Endodermal cell (in vitro differentiated cells): ENCODE measurements at regions not wholly inside any gene's neighbourhood (a gene's known extent, or its start where the extent isn't known, plus 50 kb on each side); places are given as distances from the start of the nearest gene placed in this dataset.

Source experiments
- DNase-seq: peaks from one replicate; pipeline ENCODE4 v3.0.0-alpha.2; 2017
- H3K27ac ChIP-seq: 2 replicates; pipeline ENCODE4 v1.5.1; 2013; ENCODE audit warnings: mild to moderate bottlenecking, low read depth, low read length, moderate library complexity
- H3K27me3 ChIP-seq: 2 replicates; pipeline ENCODE4 v1.6.1; 2013; ENCODE audit warnings: mild to moderate bottlenecking, low read length, moderate library complexity; ENCODE audit not compliant: insufficient read depth, control insufficient read depth, poor library complexity, severe bottlenecking
- H3K36me3 ChIP-seq: 2 replicates; pipeline ENCODE4 v1.7.0; 2013; ENCODE audit warnings: mild to moderate bottlenecking, low read length, moderate library complexity; ENCODE audit not compliant: control insufficient read depth, insufficient read depth
- H3K4me1 ChIP-seq: one replicate; pipeline ENCODE4 v1.7.0; 2013; ENCODE audit warnings: low read length; ENCODE audit not compliant: control insufficient read depth, insufficient read depth
- H3K4me3 ChIP-seq: 2 replicates; pipeline ENCODE4 v1.5.1; 2013; ENCODE audit warnings: mild to moderate bottlenecking, low read length, moderate library complexity
- H3K9ac ChIP-seq: 2 replicates; pipeline ENCODE4 v1.6.1; 2013; ENCODE audit warnings: mild to moderate bottlenecking, low read length, moderate library complexity; ENCODE audit not compliant: poor library complexity, severe bottlenecking; ENCODE audit errors: extremely low read depth
- H3K9me3 ChIP-seq: 2 replicates; pipeline ENCODE4 v1.6.1; 2013; ENCODE audit warnings: mild to moderate bottlenecking, low read length, moderate library complexity; ENCODE audit not compliant: control insufficient read depth
- H3K27ac Mint-ChIP-seq: 2 replicates; pipeline ENCODE4 v1.8.0; 2020; ENCODE audit warnings: mixed read lengths
- H3K27me3 Mint-ChIP-seq: 2 replicates; pipeline ENCODE4 v1.8.0; 2021; ENCODE audit warnings: mild to moderate bottlenecking, mixed read lengths; ENCODE audit not compliant: insufficient read depth
- H3K36me3 Mint-ChIP-seq: 2 replicates; pipeline ENCODE4 v1.8.0; 2020; ENCODE audit warnings: low read depth, mixed read lengths
- H3K4me1 Mint-ChIP-seq: 2 replicates; pipeline ENCODE4 v1.8.0; 2020; ENCODE audit warnings: mixed read lengths
- H3K4me3 Mint-ChIP-seq: 2 replicates; pipeline ENCODE4 v1.8.0; 2020; ENCODE audit warnings: mild to moderate bottlenecking, moderate library complexity, mixed read lengths
- H3K9me3 Mint-ChIP-seq: 2 replicates; pipeline ENCODE4 v1.8.0; 2020; ENCODE audit warnings: mild to moderate bottlenecking, mixed read lengths
- WGBS, 2 experiments: methylation state at CpG; one replicate each; pipeline versions ENCODE4 v1.1.5 to v1.1.7; 2013; ENCODE audit warnings: missing lambda C conversion rate in 2 of 2, mixed read lengths in 1 of 2; ENCODE audit not compliant: insufficient coverage in 1 of 2, insufficient read length in 1 of 2; 5-methylcytosine and 5-hydroxymethylcytosine counted together
- TF ChIP-seq, protein P1 (sequence below): fragments of 200-600 bp; sonication (generic); conservative IDR thresholded peaks from 2 replicates; pipeline ENCODE4 v1.5.0; 2021; ENCODE audit warnings: antibody characterized with exemption, mild to moderate bottlenecking

DNA sequence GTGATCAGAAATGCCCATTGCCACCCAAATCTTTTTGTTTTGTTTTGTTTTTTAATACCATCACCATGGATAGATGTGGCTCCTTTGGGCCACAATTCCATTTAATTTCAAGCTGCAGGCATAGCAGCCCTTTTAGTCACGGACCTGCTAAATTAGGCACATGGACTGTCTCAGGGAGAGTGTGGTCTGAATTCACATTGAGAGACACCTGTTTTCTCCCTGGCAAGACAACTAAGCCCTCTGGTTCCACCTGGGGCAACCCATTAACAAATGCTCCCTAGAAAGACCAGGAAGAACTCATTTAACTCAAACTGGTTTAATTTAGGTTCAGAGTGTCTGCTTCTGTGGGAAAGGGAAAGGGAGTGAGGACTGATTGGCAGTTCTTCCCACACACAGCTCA, 88.2 kb upstream of the ANKRD1 start:
- Histone ChIP-seq H3K4me1 (no peaks in the 10 kb centered on the region), H3K9me3 (no peaks in the 10 kb centered on the region), H3K27me3 (no peaks in the 10 kb centered on the region), H3K4me3 (no peak overlapping the region), H3K9ac (no peak overlapping the region), H3K27ac (no peak overlapping the region), H3K36me3 (no peaks in the 10 kb centered on the region)
- Mint-ChIP-seq H3K4me3 (no peak overlapping the region), H3K27ac (no peak overlapping the region), H3K9me3 (no peaks in the 10 kb centered on the region), H3K36me3 (no peaks in the 10 kb centered on the region), H3K4me1 (peaks cover 9% of the 10 kb centered on the region), H3K27me3 (peaks cover 17% of the 10 kb centered on the region)
- TF ChIP-seq, protein P1, sequence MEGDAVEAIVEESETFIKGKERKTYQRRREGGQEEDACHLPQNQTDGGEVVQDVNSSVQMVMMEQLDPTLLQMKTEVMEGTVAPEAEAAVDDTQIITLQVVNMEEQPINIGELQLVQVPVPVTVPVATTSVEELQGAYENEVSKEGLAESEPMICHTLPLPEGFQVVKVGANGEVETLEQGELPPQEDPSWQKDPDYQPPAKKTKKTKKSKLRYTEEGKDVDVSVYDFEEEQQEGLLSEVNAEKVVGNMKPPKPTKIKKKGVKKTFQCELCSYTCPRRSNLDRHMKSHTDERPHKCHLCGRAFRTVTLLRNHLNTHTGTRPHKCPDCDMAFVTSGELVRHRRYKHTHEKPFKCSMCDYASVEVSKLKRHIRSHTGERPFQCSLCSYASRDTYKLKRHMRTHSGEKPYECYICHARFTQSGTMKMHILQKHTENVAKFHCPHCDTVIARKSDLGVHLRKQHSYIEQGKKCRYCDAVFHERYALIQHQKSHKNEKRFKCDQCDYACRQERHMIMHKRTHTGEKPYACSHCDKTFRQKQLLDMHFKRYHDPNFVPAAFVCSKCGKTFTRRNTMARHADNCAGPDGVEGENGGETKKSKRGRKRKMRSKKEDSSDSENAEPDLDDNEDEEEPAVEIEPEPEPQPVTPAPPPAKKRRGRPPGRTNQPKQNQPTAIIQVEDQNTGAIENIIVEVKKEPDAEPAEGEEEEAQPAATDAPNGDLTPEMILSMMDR, result no peak
- 86 to 90% methylated on average over 1 of the region's 1 CpG for WGBS, 2 experiments
- no peak for DNase-seq

DNA sequence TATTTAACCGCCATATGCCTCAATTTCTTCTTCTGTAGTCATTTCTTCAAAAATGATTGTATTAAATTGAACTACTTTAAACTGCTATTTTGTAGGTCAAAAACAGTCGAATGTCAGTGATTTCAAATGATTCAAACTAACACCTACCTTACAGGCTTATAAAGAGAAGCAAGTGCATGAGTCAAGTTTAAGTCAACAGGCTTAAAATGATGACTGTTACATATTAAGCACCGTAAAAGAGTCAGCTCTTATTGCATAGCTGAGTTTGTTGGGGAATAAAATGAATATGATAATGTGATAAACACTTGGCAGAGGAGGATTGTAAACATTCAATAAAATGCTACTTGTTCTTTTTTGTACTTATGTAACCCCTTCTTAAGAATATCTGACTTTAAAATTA, 90.1 kb upstream of the ANKRD1 start:
- H3K4me1 Mint-ChIP-seq, result peaks cover 9% of the 10 kb centered on the region
- Histone ChIP-seq H3K27ac (no peak overlapping the region), H3K9me3 (no peaks in the 10 kb centered on the region), H3K9ac (no peak overlapping the region), H3K27me3 (no peaks in the 10 kb centered on the region), H3K36me3 (no peaks in the 10 kb centered on the region), H3K4me1 (no peaks in the 10 kb centered on the region), H3K4me3 (no peak overlapping the region)
- WGBS, 2 experiments, result 90 to 96% methylated on average over 2 to 3 of the region's 3 CpGs
- H3K4me3 Mint-ChIP-seq, result no peak overlapping the region
- H3K27me3 Mint-ChIP-seq, result peaks cover 12% of the 10 kb centered on the region
- no peaks in the 10 kb centered on the region for H3K36me3 Mint-ChIP-seq
- DNase-seq, result no peak
- no peaks in the 10 kb centered on the region for H3K9me3 Mint-ChIP-seq
- no peak overlapping the region for H3K27ac Mint-ChIP-seq
- TF ChIP-seq, protein P1, result no peak

DNA sequence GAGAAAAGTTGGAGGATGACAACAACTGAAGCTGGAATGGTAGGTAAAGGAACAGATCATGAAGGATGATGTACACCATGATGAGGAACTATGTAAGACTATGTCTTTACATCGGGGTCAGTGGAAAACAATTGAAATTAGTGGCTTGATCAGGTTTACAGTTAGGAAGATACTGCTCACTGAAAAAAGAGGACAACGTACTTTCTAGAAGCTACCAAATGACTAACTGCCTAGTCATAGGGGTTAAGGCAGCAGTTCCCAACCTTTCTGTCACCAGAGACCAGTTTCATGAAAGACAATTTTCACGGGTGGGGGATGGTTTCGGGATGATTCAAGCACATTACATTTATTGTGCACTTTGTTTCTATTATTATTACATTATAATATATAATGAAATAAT, 91.6 kb upstream of the ANKRD1 start:
- Histone ChIP-seq H3K9me3 (no peaks in the 10 kb centered on the region), H3K27me3 (no peaks in the 10 kb centered on the region), H3K27ac (no peak overlapping the region), H3K9ac (no peak overlapping the region), H3K4me1 (no peaks in the 10 kb centered on the region), H3K4me3 (no peak overlapping the region), H3K36me3 (no peaks in the 10 kb centered on the region)
- H3K36me3 Mint-ChIP-seq, result no peaks in the 10 kb centered on the region
- no peaks in the 10 kb centered on the region for H3K9me3 Mint-ChIP-seq
- H3K27me3 Mint-ChIP-seq, result peaks cover 12% of the 10 kb centered on the region
- no peak overlapping the region for H3K27ac Mint-ChIP-seq
- no peak for DNase-seq
- TF ChIP-seq, protein P1, result no peak
- no peak overlapping the region for H3K4me3 Mint-ChIP-seq
- H3K4me1 Mint-ChIP-seq, result peaks cover 9% of the 10 kb centered on the region
- 94 to 100% methylated on average over 2 of the region's 4 CpGs for WGBS, 2 experiments
